ACC112 (cell line): ENCODE measurements at regions not wholly inside any gene's neighbourhood (a gene's known extent, or its start where the extent isn't known, plus 50 kb on each side); places are given as distances from the start of the nearest gene placed in this dataset.
"Not testable (repeated sequence)": the region's sequence is repeated elsewhere in the genome, so short reads cannot be mapped to it uniquely, and the experiment has no call there.

Experiments used
- H2AFZ ChIP-seq: fragments of 200-600 bp; sonication (generic); one replicate; pipeline ENCODE4 v1.6.0; 2017; ENCODE audit warnings: antibody characterized with exemption, low read length; ENCODE audit not compliant: unreplicated experiment
- H3K27ac ChIP-seq: fragments of 200-600 bp; sonication (generic); 2 replicates; pipeline ENCODE4 v1.5.1; 2014; ENCODE audit warnings: low read depth, mild to moderate bottlenecking, antibody characterized with exemption, low read length, moderate library complexity
- H3K27me3 ChIP-seq: fragments of 200-600 bp; sonication (generic); 2 replicates; pipeline ENCODE4 v1.6.1; 2014; ENCODE audit warnings: mild to moderate bottlenecking, antibody characterized with exemption, low read length, moderate library complexity, mixed read lengths; ENCODE audit not compliant: insufficient read depth
- H3K36me3 ChIP-seq: fragments of 200-600 bp; sonication (generic); 2 replicates; pipeline ENCODE4 v1.6.1; 2016; ENCODE audit warnings: mild to moderate bottlenecking, antibody characterized with exemption, low read length, moderate library complexity, mixed read lengths; ENCODE audit not compliant: insufficient read depth
- H3K4me1 ChIP-seq: fragments of 200-600 bp; sonication (generic); one replicate; pipeline ENCODE4 v1.6.1; 2016; ENCODE audit warnings: low read length, mixed read lengths; ENCODE audit not compliant: insufficient read depth, unreplicated experiment, control insufficient read depth
- H3K4me3 ChIP-seq: fragments of 200-600 bp; sonication (generic); 2 replicates; pipeline ENCODE4 v1.5.1; 2014; ENCODE audit warnings: mild to moderate bottlenecking, low read depth, low read length
- H3K79me2 ChIP-seq: fragments of 200-600 bp; sonication (generic); one replicate; pipeline ENCODE4 v1.6.0; 2016; ENCODE audit warnings: low read length; ENCODE audit not compliant: control insufficient read depth, unreplicated experiment, insufficient read depth

DNA sequence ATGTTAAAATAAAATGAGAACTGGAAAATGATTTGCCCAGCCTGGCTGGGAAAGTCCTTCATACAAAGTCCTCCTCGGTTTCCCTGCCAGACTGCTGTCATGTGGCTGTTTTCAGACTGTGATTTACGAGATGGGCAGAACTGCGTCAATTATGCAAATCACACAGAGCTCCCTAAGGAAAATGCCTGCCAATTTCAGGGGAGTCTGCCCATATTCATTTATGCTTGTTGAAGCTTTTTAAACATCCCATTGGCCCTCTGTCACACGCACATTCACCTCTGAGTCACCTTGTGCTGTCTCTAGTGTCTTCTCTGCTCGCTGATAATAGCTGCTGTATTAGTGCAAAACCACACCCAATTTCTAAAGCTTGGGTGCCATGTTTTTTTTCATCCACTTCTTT, 81.7 kb upstream of the FAM20A start:
- Histone ChIP-seq H3K27ac (no peak overlapping the region), H2AFZ (no peak overlapping the region), H3K27me3 (no peaks in the 10 kb centered on the region), H3K79me2 (no peaks in the 10 kb centered on the region), H3K4me1 (no peaks in the 10 kb centered on the region), H3K4me3 (no peak overlapping the region), H3K36me3 (no peaks in the 10 kb centered on the region)

DNA sequence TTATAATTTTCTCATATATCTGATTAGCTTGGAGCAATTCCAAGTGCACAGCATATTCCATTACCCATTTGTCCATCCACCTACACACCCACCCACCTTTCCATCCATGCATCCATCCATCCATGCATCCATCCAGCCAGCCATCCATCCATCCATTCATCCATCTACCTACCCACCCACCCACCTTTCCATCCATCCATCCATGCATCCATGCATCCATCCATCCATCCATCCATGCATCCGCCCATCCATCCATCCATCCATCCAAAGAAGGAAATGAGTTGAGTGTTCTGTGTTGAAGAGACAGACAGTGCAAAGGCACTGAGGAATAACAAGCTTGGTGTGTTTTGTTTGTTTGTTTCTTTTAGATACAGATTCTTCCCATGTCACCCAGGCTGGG, 78.7 kb upstream of the FAM20A start:
- Histone ChIP-seq H3K36me3 (no peaks in the 10 kb centered on the region), H3K27ac (no peak overlapping the region), H3K79me2 (no peaks in the 10 kb centered on the region), H3K27me3 (peaks cover 7% of the 10 kb centered on the region; the same call in 1 of the 2 replicates), H2AFZ (no peak overlapping the region), H3K4me3 (no peak overlapping the region), H3K4me1 (no peaks in the 10 kb centered on the region)

DNA sequence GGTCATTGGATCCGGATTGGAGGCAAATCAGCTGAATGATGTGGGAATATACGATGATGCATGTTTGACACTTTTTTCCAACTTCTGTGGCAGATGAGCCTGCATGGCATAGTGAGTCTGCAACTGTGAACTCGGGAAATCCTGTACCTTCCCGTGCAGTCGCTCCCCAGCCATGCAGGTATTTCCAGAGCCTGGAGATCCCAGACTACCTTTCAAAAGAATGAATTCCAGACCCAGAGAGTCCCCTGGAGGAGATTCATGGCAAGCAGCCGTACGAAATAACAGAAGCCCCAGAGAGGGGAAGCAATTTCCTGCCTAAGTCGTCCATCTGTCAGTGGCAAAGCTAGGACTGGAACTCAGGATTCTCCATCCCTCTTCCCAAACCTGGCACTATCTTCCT, 75.7 kb upstream of the FAM20A start:
- Histone ChIP-seq H3K27me3 (peaks cover 25% of the 10 kb centered on the region), H3K79me2 (no peaks in the 10 kb centered on the region), H3K36me3 (no peaks in the 10 kb centered on the region), H3K4me3 (no peak overlapping the region), H3K27ac (no peak overlapping the region), H3K4me1 (no peaks in the 10 kb centered on the region), H2AFZ (no peak overlapping the region)

DNA sequence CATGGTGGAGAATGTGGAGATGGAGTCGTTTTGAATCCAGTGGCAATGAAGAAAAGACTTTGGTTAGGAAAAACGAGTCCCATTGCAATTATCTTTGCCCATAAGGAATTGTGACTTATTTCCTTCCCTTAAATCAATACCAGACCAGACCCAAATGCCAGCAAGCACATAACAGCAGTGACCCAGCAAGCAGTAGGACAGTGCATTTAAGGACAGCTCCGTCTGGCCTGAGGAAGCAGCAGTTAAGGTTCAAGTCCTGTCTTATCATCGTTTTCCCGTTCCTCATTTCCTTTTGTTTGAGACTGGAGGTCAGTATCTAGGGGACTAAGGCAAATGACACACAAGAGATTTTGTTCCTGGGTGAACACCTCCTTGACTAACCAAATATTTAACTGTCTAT, 74.6 kb upstream of the FAM20A start:
- H2AFZ ChIP-seq: no peak overlapping the region
- H3K27ac ChIP-seq: no peak overlapping the region
- H3K36me3 ChIP-seq: no peaks in the 10 kb centered on the region
- H3K27me3 ChIP-seq: peaks cover 25% of the 10 kb centered on the region
- no peak overlapping the region for H3K4me3 ChIP-seq
- no peaks in the 10 kb centered on the region for H3K79me2 ChIP-seq
- H3K4me1 ChIP-seq: no peaks in the 10 kb centered on the region

DNA sequence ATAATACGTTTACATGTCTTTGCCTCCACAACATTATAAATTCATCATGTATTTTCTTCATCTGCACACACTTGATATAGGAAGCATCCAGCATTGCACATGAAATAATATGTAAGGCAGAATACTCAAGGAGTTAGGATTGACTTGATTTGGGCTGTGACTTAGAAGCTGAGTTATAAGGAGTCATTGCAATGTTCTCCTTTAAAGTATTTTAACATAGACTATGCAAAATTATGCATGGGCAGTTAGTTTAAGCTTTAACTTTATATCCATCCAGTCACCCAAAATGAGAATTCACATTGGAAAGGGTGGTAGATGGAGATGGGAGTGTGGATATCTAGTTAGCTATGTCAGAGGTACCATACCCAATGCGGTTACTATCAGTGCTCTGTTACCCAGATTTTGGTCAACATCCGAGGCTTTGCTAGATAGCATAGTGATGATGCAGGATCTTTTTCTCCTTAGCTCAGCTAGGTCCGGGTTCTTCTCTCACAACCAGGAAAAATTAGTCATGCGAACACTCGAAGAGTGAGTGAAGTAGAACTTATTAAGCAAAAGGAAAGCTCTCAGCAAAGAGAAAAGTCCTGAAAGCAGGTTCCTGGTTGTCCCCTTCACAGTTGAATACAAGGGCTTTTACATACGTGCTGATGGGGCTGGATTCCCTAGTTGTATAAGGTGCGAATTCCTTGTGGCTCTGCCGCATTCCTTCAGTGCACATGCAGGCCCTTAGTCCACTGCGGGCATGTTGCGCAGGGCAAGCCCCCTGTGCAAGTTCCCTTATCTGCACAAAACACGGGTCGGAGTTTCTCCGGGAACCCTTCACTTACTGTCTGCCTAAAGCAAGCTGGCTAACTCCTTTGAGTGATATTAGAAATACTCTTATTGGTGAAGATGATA, 73.1 kb upstream of the FAM20A start:
- H2AFZ ChIP-seq: no peak overlapping the region
- H3K4me1 ChIP-seq: no peaks in the 10 kb centered on the region
- H3K36me3 ChIP-seq: no peaks in the 10 kb centered on the region
- no peak overlapping the region for H3K4me3 ChIP-seq
- no peaks in the 10 kb centered on the region for H3K79me2 ChIP-seq
- no peak overlapping the region for H3K27ac ChIP-seq
- H3K27me3 ChIP-seq: peaks cover 25% of the 10 kb centered on the region

DNA sequence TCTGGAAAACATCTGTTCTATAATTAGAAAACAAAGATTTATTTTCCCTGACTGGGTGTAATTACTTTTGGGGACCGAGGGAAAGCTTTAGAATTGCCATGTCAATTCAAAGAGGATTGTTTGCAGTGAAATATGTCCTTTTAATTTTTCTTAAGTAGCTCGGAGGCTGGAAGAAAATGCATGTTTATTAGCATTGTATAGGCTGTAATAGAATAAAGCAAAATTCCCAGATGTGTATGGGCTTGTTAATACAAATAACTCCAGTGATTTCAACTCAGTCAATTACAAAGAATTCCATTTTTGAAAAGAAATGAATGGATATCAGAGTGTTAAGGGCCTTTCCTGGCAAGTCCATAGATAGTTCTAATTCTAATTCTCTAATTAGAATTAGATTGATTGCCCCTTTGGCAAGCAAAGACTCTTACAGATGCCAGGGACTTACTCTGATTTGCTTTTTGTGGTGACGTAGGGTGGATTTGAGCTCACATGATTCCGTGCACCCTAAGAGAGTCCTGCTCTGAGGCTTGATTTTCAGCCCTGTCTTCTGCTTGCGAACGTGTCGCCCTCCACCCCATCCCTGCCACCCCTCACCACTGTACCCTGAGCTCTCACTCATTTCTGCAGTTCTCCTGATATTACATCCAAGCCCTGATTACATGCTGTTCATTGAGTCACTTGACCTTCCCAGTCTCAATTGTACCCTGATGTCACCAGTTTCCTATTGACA, 70.0 kb upstream of the FAM20A start:
- no peak overlapping the region for H3K27ac ChIP-seq
- H3K4me1 ChIP-seq: no peaks in the 10 kb centered on the region
- H3K36me3 ChIP-seq: no peaks in the 10 kb centered on the region
- H3K4me3 ChIP-seq: no peak overlapping the region
- H2AFZ ChIP-seq: no peak overlapping the region
- peaks cover 35% of the 10 kb centered on the region for H3K27me3 ChIP-seq
- no peaks in the 10 kb centered on the region for H3K79me2 ChIP-seq

DNA sequence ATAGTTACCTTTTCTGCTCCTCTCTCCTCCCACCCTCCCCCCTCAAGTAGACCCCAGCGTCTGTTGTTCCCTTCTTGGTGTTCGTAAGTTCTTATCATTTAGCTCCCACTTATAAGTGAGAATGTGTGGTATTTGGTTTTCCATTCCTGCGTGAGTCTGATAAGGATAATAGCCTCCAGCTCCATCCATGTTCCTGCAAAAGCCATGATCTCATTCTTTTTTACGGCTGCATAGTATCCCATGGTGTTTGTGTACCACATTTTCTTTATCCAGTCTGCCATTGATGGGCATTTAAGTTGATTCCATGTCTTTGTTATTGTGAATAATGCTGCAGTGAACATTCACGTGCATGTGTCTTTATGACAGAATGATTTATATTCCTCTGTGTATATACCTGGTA, 65.3 kb upstream of the FAM20A start:
- H3K27ac ChIP-seq, H3K36me3 ChIP-seq, H3K79me2 ChIP-seq, H2AFZ ChIP-seq, H3K4me3 ChIP-seq, H3K4me1 ChIP-seq: not testable (repeated sequence)
- peaks cover 15% of the 10 kb centered on the region; the same call in 1 of the 2 replicates for H3K27me3 ChIP-seq

DNA sequence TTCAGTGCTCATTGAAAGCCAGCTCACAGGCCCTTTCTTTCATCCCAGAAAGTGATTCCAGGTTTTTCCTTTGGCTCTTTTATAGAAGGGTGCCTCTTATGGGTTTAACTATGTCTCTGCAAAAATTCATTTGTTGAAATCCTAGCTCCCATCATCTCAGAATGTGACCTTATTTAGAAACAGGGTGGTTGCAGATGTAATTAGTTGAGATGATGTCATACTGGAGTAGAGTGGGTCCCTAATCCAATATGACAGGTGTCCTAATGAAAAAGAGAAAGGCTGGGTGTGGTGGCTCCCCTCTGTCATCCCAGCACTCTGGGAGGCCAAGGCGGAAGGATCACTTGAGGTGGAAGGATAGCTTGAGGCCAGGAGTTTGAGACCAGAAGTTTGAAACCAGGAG, 64.2 kb upstream of the FAM20A start:
- Histone ChIP-seq H3K36me3 (no peaks in the 10 kb centered on the region), H3K4me3 (no peak overlapping the region), H3K79me2 (no peaks in the 10 kb centered on the region), H3K27ac (no peak overlapping the region), H3K27me3 (peaks cover 15% of the 10 kb centered on the region; the same call in 1 of the 2 replicates), H3K4me1 (no peaks in the 10 kb centered on the region), H2AFZ (no peak overlapping the region)

DNA sequence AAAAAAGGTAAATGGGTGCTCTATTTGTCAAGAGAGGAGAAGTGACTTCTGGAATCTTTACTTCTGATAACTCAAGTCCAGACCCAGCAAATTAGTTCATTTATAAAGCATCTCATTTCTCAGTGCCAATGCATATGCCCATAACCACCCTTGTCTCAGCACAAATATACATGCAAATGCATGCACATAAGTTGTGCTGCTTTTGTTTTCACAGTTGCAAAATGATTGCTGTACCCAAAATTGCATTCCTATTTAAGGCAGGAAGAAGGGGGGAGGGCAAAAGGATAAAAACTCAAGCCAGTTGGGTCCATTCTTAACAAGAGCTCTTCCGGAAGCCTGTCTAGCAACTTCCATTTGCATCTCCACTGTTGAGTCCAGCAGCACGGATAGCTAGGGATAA, 61.3 kb upstream of the FAM20A start:
- Histone ChIP-seq H3K4me3 (no peak overlapping the region), H3K27ac (no peak overlapping the region), H3K36me3 (no peaks in the 10 kb centered on the region), H3K27me3 (peaks cover 11% of the 10 kb centered on the region; the same call in 1 of the 2 replicates), H2AFZ (no peak overlapping the region), H3K79me2 (no peaks in the 10 kb centered on the region), H3K4me1 (no peaks in the 10 kb centered on the region)

DNA sequence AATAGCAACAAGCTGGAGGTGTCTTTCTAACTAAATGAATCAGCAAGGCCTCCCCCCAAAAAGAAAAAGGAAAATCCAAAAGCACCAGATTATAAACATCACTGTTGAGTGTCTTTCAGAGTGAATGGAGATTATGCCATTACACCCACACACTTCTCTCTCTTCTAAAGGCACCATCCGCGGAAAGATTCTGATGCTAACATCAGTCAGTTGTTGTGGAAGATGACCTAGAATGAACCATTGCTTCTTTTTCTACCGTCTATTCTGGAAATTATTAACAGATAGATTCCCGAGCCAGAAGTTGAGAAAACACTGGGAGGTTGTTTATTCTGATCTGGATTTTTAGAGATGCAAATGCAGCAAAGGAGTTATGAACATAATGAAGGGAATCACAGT, 60.9 kb upstream of the FAM20A start:
- H2AFZ ChIP-seq: no peak overlapping the region
- no peaks in the 10 kb centered on the region for H3K4me1 ChIP-seq
- no peak overlapping the region for H3K27ac ChIP-seq
- H3K27me3 ChIP-seq: peaks cover 9% of the 10 kb centered on the region; the same call in 1 of the 2 replicates
- no peaks in the 10 kb centered on the region for H3K36me3 ChIP-seq
- no peak overlapping the region for H3K4me3 ChIP-seq
- no peaks in the 10 kb centered on the region for H3K79me2 ChIP-seq
